IMR-90 (cell line): ENCODE measurements at regions not wholly inside any gene's neighbourhood (a gene's known extent, or its start where the extent isn't known, plus 50 kb on each side); places are given as distances from the start of the nearest gene placed in this dataset.

Source experiments
- ATAC-seq: fragments of 200-7000 bp; cut with Tn5 transposase; 2 replicates; pipeline ENCODE4 v1.9.1; 2020; ENCODE audit warnings: low read depth, mild to moderate bottlenecking, moderate library complexity
- BruUV-seq: library from RNA; stranded (reverse); fragments of 400-500 nt; replicated peaks from 2 replicates; lab custom pipeline; 2021; lab: Mats Ljungman, UMichigan
- CTCF ChIA-PET: fragments of 300-600 bp; formaldehyde crosslinking; extraction: SDS; loops from one replicate; lab custom pipeline; 2021; ENCODE audit warnings: antibody characterized with exemption; lab: Yijun Ruan, JAX
- POLR2A ChIA-PET: fragments of 300-600 bp; sonication (Branson Sonifier 250); formaldehyde crosslinking; loops from one replicate; lab custom pipeline; 2022; ENCODE audit warnings: antibody characterized with exemption; ENCODE audit not compliant: unreplicated experiment; lab: Charles Lee
- DNase-seq: peaks from one replicate; pipeline ENCODE4 v3.0.0; 2013
- H2AFZ ChIP-seq: replicated peaks from 2 replicates; pipeline ENCODE3; 2013; ENCODE audit warnings: low read length, mild to moderate bottlenecking; ENCODE audit not compliant: poor library complexity
- H2AK5ac ChIP-seq: 2 replicates; pipeline ENCODE4 v1.6.1; 2013; ENCODE audit warnings: low read depth, low read length, inconsistent platforms
- H2AK9ac ChIP-seq: replicated peaks from 2 replicates; pipeline ENCODE3; 2013; ENCODE audit warnings: mild to moderate bottlenecking, low read depth, low read length, moderate library complexity; ENCODE audit not compliant: poor library complexity
- H2BK120ac ChIP-seq: 2 replicates; pipeline ENCODE4 v1.6.1; 2013; ENCODE audit warnings: low read depth, low read length, inconsistent platforms
- H2BK15ac ChIP-seq: 3 replicates; pipeline ENCODE4 v1.6.1; 2013; ENCODE audit warnings: low read depth, low read length, inconsistent platforms
- H2BK20ac ChIP-seq: 2 replicates; pipeline ENCODE4 v1.6.1; 2013; ENCODE audit warnings: low read depth, mild to moderate bottlenecking, inconsistent platforms, low read length, moderate library complexity
- H2BK5ac ChIP-seq: 2 replicates; pipeline ENCODE4 v1.6.1; 2013; ENCODE audit warnings: mild to moderate bottlenecking, low read depth, low read length, inconsistent platforms; ENCODE audit not compliant: poor library complexity, severe bottlenecking
- H3K14ac ChIP-seq: replicated peaks from 2 replicates; pipeline ENCODE4 v1.6.1; 2013; ENCODE audit warnings: low read depth, low read length, inconsistent platforms
- H3K18ac ChIP-seq: 2 replicates; pipeline ENCODE4 v1.6.1; 2013; ENCODE audit warnings: low read depth, low read length, control low read depth
- H3K23ac ChIP-seq: 2 replicates; pipeline ENCODE4 v1.6.1; 2013; ENCODE audit warnings: low read depth, low read length, inconsistent platforms
- H3K27ac ChIP-seq: 2 replicates; pipeline ENCODE4 v1.5.1; 2013; ENCODE audit warnings: mild to moderate bottlenecking, control low read depth, low read length; ENCODE audit not compliant: insufficient read depth
- H3K27me3 ChIP-seq: 2 replicates; pipeline ENCODE4 v1.6.1; 2013; ENCODE audit warnings: low read length; ENCODE audit not compliant: control insufficient read depth, insufficient read depth
- H3K36me3 ChIP-seq: 2 replicates; pipeline ENCODE4 v1.6.1; 2013; ENCODE audit warnings: low read length, mixed read lengths; ENCODE audit not compliant: control insufficient read depth, insufficient read depth
- H3K4ac ChIP-seq: 2 replicates; pipeline ENCODE4 v1.6.1; 2013; ENCODE audit warnings: low read depth, low read length, inconsistent platforms
- H3K4me1 ChIP-seq: 2 replicates; pipeline ENCODE4 v1.6.1; 2013; ENCODE audit warnings: low read length, mixed read lengths; ENCODE audit not compliant: control insufficient read depth, insufficient read depth
- H3K4me2 ChIP-seq: 2 replicates; pipeline ENCODE4 v1.6.1; 2013; ENCODE audit warnings: low read depth, mild to moderate bottlenecking, control low read depth, low read length, moderate library complexity
- H3K4me3 ChIP-seq: 2 replicates; pipeline ENCODE4 v1.5.1; 2013; ENCODE audit warnings: low read depth, mild to moderate bottlenecking, control low read depth, low read length, moderate library complexity; ENCODE audit not compliant: insufficient read depth
- H3K56ac ChIP-seq: 2 replicates; pipeline ENCODE4 v1.6.1; 2013; ENCODE audit warnings: low read length, inconsistent platforms; ENCODE audit not compliant: insufficient read depth; ENCODE audit errors: extremely low read depth
- H3K79me1 ChIP-seq, 2 experiments: 2 replicates each; pipeline ENCODE4 v1.6.1; 2013; ENCODE audit warnings: low read length in 2 of 2, inconsistent platforms in 1 of 2, low read depth in 1 of 2
- H3K9ac ChIP-seq: 2 replicates; pipeline ENCODE4 v1.6.1; 2013; ENCODE audit warnings: low read depth, low read length, control low read depth
- H3K9me1 ChIP-seq: 2 replicates; pipeline ENCODE4 v1.6.1; 2013; ENCODE audit warnings: low read length, inconsistent platforms; ENCODE audit not compliant: insufficient read depth
- H3K9me3 ChIP-seq: 2 replicates; pipeline ENCODE4 v1.6.1; 2013; ENCODE audit warnings: low read length; ENCODE audit not compliant: control insufficient read depth, insufficient read depth
- H4K20me1 ChIP-seq: 2 replicates; pipeline ENCODE4 v1.6.1; 2013; ENCODE audit warnings: low read length, inconsistent platforms; ENCODE audit not compliant: insufficient read depth
- H4K5ac ChIP-seq: 2 replicates; pipeline ENCODE4 v1.6.1; 2013; ENCODE audit warnings: mild to moderate bottlenecking, low read depth, low read length, control low read depth
- H4K8ac ChIP-seq, 2 experiments: 2 replicates each; pipeline ENCODE4 v1.6.1; 2013; ENCODE audit warnings: low read depth in 2 of 2, low read length in 2 of 2, control low read depth in 1 of 2, inconsistent platforms in 1 of 2
- H4K91ac ChIP-seq: 2 replicates; pipeline ENCODE4 v1.6.1; 2013; ENCODE audit warnings: low read depth, low read length, inconsistent platforms; ENCODE audit not compliant: insufficient read depth
- FOS ChIP-seq: fragments of 150-350 bp; IDR thresholded peaks from 2 replicates; pipeline ENCODE4 v1.6.1; 2016; ENCODE audit warnings: low read depth, low read length
- NFE2L2 ChIP-seq: fragments of 150-350 bp; IDR thresholded peaks from 2 replicates; pipeline ENCODE4 v1.6.1; 2016; ENCODE audit warnings: low read depth, mild to moderate bottlenecking, low read length
- WGBS, 2 experiments: methylation state at CpG; one replicate each; pipeline versions ENCODE4 v1.1.5 to v1.1.7; 2013; ENCODE audit warnings: missing lambda C conversion rate in 2 of 2; ENCODE audit not compliant: insufficient read length in 1 of 2; ENCODE audit errors: extremely low coverage in 2 of 2; 5-methylcytosine and 5-hydroxymethylcytosine counted together
- dilution Hi-C: fragments of 300-500 bp; cut with HindIII; formaldehyde crosslinking; loops from one replicate; pipeline ENCODE4 v1.14.3; 2018; ENCODE audit warnings: low sequenced_read_pairs; ENCODE audit not compliant: unreplicated experiment
- in situ Hi-C: fragments of 300-500 bp; cut with MboI; formaldehyde crosslinking; loops from 3 replicates; pipeline ENCODE4 v1.14.3; 2019; ENCODE audit warnings: low sequenced_read_pairs, inconsistent platforms, mixed read lengths
- intact Hi-C: fragments of 100-400 bp; cut with micrococcal nuclease; formaldehyde crosslinking; loops from 2 replicates; pipeline ENCODE4 v1.10.0; 2022

DNA sequence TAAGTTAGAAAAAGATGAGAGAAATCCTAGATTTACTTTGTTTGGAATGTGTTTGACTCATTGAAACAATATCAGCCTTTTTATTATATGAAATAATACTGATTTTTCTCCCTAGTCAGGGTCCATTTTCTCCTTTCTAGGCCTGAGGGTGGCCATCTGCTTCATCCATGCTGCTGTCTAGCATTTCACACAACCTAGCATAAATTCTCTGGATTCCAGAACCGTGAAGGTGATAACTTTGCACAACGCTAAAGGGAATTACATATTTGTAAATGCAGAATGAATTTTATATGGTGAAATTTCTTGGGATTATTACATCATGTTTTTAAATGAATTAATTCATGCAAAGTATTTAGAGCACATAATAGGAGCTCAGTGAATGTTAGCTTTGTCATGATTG is 505.1 kb downstream of the INHBA start:
- dilution Hi-C loops (no loop called here), intact Hi-C loops (no loop called here), in situ Hi-C loops (no loop called here)
- no peak overlapping the region for H3K23ac ChIP-seq
- H2BK15ac ChIP-seq, result no peak overlapping the region
- no CpG with 5 or more reads among the region's 2 CpGs for WGBS, 2 experiments
- no peak overlapping the region for H3K4me2 ChIP-seq
- no TSS peak for BruUV-seq
- H3K27ac ChIP-seq, result no peak overlapping the region
- H2AK9ac ChIP-seq, result no peak overlapping the region
- no peaks in the 10 kb centered on the region for H3K36me3 ChIP-seq
- H3K9ac ChIP-seq, result no peak overlapping the region
- no peak overlapping the region for H2AK5ac ChIP-seq
- no peak overlapping the region; the same call in 1 of the 2 replicates for H4K5ac ChIP-seq
- DNase-seq (no peak), ATAC-seq (no peak)
- H3K4me1 ChIP-seq, result no peaks in the 10 kb centered on the region
- no peaks in the 10 kb centered on the region for H3K27me3 ChIP-seq
- no peak overlapping the region for H2BK5ac ChIP-seq
- no peaks in the 10 kb centered on the region for H4K20me1 ChIP-seq
- no peak for TF ChIP-seq NFE2L2
- TF ChIP-seq FOS, result no peak
- H2BK120ac ChIP-seq, result no peak overlapping the region
- ChIA-PET POLR2A (no interaction called here), CTCF (no interaction called here)
- no peaks in the 10 kb centered on the region for H3K9me1 ChIP-seq
- no peaks in the 10 kb centered on the region for H3K79me1 ChIP-seq
- H3K18ac ChIP-seq, result no peak overlapping the region
- H3K9me3 ChIP-seq, result no peaks in the 10 kb centered on the region
- no peak overlapping the region for H3K4me3 ChIP-seq
- H4K91ac ChIP-seq, result no peak overlapping the region
- H3K14ac ChIP-seq, result no peak overlapping the region
- no peak overlapping the region for H3K4ac ChIP-seq
- H2BK20ac ChIP-seq, result no peak overlapping the region
- no peak overlapping the region for H2AFZ ChIP-seq
- H4K8ac ChIP-seq, result no peak overlapping the region
- H3K56ac ChIP-seq, result no peak overlapping the region
